Ishikawa (cell line): ENCODE measurements at regions not wholly inside any gene's neighbourhood (a gene's known extent, or its start where the extent isn't known, plus 50 kb on each side); places are given as distances from the start of the nearest gene placed in this dataset.

Experiments
- CEBPB ChIP-seq: IDR thresholded peaks from 2 replicates; pipeline ENCODE4 v1.6.1; 2012
- NFIC ChIP-seq: IDR thresholded peaks from 2 replicates; pipeline ENCODE4 v1.6.1; 2012
- YY1 ChIP-seq: IDR thresholded peaks from 2 replicates; pipeline ENCODE4 v1.6.1; 2012; ENCODE audit warnings: low read depth
- TF ChIP-seq, protein P1 (sequence below): IDR thresholded peaks from 2 replicates; pipeline ENCODE4 v1.6.1; 2012; ENCODE audit warnings: low read depth, mild to moderate bottlenecking
- TF ChIP-seq, protein P2 (sequence below): IDR thresholded peaks from 2 replicates; pipeline ENCODE4 v1.6.1; 2012

DNA sequence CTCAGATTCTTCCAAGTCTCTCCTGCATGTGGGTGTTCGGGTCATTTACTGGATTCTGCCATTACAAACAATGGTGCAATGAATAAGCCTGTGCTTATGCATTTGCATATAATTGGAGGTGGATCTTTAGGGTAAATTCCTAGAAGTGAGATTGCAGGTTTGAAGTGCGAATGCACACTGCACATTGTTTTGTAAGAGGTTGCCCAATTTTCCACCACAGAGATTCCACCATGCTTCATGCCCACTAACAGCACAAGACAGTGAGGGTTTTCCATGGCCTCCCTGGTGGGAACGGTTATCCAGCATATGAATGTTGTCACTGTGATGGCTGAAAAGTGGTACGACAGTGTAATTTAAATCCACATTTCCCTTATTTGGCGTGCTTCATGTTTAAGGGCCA lies 178.8 kb upstream of the PMEPA1 start:
- TF ChIP-seq, protein P1, sequence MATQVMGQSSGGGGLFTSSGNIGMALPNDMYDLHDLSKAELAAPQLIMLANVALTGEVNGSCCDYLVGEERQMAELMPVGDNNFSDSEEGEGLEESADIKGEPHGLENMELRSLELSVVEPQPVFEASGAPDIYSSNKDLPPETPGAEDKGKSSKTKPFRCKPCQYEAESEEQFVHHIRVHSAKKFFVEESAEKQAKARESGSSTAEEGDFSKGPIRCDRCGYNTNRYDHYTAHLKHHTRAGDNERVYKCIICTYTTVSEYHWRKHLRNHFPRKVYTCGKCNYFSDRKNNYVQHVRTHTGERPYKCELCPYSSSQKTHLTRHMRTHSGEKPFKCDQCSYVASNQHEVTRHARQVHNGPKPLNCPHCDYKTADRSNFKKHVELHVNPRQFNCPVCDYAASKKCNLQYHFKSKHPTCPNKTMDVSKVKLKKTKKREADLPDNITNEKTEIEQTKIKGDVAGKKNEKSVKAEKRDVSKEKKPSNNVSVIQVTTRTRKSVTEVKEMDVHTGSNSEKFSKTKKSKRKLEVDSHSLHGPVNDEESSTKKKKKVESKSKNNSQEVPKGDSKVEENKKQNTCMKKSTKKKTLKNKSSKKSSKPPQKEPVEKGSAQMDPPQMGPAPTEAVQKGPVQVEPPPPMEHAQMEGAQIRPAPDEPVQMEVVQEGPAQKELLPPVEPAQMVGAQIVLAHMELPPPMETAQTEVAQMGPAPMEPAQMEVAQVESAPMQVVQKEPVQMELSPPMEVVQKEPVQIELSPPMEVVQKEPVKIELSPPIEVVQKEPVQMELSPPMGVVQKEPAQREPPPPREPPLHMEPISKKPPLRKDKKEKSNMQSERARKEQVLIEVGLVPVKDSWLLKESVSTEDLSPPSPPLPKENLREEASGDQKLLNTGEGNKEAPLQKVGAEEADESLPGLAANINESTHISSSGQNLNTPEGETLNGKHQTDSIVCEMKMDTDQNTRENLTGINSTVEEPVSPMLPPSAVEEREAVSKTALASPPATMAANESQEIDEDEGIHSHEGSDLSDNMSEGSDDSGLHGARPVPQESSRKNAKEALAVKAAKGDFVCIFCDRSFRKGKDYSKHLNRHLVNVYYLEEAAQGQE, result no peak
- TF ChIP-seq YY1 (no peak), CEBPB (no peak), NFIC (no peak)
- TF ChIP-seq, protein P2, sequence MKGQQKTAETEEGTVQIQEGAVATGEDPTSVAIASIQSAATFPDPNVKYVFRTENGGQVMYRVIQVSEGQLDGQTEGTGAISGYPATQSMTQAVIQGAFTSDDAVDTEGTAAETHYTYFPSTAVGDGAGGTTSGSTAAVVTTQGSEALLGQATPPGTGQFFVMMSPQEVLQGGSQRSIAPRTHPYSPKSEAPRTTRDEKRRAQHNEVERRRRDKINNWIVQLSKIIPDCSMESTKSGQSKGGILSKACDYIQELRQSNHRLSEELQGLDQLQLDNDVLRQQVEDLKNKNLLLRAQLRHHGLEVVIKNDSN, result no peak
